Endothelial cell of umbilical vein (primary cell): ENCODE measurements at regions not wholly inside any gene's neighbourhood (a gene's known extent, or its start where the extent isn't known, plus 50 kb on each side); places are given as distances from the start of the nearest gene placed in this dataset.

Experiments used
- EZH2 ChIP-seq: IDR thresholded peaks from 2 replicates; pipeline ENCODE4 v1.6.1; 2012; ENCODE audit warnings: borderline replicate concordance, low read depth, mild to moderate bottlenecking, moderate library complexity, low read length, inconsistent platforms; ENCODE audit not compliant: severe bottlenecking
- GATA2 ChIP-seq: IDR thresholded peaks from 2 replicates; pipeline ENCODE4 v1.7.0; 2011; ENCODE audit warnings: low read depth, mild to moderate bottlenecking, moderate library complexity, mixed read lengths, low read length; ENCODE audit not compliant: insufficient read length, insufficient read depth
- TF ChIP-seq, protein P1 (sequence below), 2 donors: IDR thresholded peaks; 1 replicate in 1 of 2; 2 replicates in 1 of 2; pipeline ENCODE4 v1.5.1; 2011; ENCODE audit warnings: low read length in 2 of 2, mild to moderate bottlenecking in 2 of 2, moderate library complexity in 2 of 2, control low read depth in 1 of 2, inconsistent platforms in 1 of 2, low read depth in 1 of 2; ENCODE audit not compliant: insufficient read depth in 1 of 2; ENCODE audit errors: extremely low read depth in 1 of 2

DNA sequence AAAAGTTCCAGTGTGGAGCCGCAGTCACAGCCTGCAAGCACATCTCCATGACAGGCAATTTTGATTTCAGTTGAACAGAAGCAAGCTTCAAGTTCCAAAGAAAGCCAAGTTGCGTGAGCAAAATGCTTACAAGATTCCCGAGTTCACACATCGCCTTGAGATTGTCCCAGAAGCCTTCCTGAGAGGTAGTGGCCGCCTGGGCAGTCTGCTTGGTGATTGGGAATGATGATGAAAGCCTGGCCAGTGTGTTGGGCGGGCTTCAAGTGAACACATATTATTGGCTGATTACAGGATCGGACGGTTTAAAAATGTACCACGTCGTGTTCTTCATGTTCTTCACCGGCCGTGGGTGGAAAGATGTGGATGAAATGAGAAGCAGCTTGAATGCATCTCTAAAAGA, 185.5 kb downstream of the FOXL1 start:
- TF ChIP-seq, protein P1, sequence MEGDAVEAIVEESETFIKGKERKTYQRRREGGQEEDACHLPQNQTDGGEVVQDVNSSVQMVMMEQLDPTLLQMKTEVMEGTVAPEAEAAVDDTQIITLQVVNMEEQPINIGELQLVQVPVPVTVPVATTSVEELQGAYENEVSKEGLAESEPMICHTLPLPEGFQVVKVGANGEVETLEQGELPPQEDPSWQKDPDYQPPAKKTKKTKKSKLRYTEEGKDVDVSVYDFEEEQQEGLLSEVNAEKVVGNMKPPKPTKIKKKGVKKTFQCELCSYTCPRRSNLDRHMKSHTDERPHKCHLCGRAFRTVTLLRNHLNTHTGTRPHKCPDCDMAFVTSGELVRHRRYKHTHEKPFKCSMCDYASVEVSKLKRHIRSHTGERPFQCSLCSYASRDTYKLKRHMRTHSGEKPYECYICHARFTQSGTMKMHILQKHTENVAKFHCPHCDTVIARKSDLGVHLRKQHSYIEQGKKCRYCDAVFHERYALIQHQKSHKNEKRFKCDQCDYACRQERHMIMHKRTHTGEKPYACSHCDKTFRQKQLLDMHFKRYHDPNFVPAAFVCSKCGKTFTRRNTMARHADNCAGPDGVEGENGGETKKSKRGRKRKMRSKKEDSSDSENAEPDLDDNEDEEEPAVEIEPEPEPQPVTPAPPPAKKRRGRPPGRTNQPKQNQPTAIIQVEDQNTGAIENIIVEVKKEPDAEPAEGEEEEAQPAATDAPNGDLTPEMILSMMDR (IDR thresholded peaks at IDR 0.05; ENCODE audit: extremely low read depth in 1 of 2, insufficient read depth in 1 of 2, low read depth in 1 of 2, low read length in 2 of 2): no peak
- TF ChIP-seq GATA2 (no peak), EZH2 (no peak)
